NCI-H69 (cell line): ENCODE measurements at regions not wholly inside any gene's neighbourhood (a gene's known extent, or its start where the extent isn't known, plus 50 kb on each side); places are given as distances from the start of the nearest gene placed in this dataset.

ENCODE experiments used
- DNase-seq: peaks from one replicate; lab custom pipeline; 2025; lab: John Stamatoyannopoulos, UW

- DNase-seq = peak; percentile 42
Observed at GRCh38 chr2:236875906-236876505, 209.7 kb upstream of the COPS8 start.

GRCh38 chr2:236876642-236877041 lies 209.0 kb upstream of the COPS8 start:
- DNase-seq = peak; percentile 90

- DNase-seq = no peak
Observed at GRCh38 chr2:236877972-236878371, 207.7 kb upstream of the COPS8 start.

- DNase-seq = no peak
Observed at GRCh38 chr2:236879416-236879963, 206.2 kb upstream of the COPS8 start.

GRCh38 chr2:236882074-236882473 lies 203.6 kb upstream of the COPS8 start:
- no peak for DNase-seq

- no peak for DNase-seq
Observed at GRCh38 chr2:236882930-236883329, 202.8 kb upstream of the COPS8 start.

GRCh38 chr2:236883819-236884218 lies 201.9 kb upstream of the COPS8 start:
- no peak for DNase-seq

GRCh38 chr2:236884569-236885175 lies 201.0 kb upstream of the COPS8 start:
- no peak for DNase-seq

GRCh38 chr2:236886456-236886855 lies 199.2 kb upstream of the COPS8 start:
- DNase-seq = no peak

GRCh38 chr2:236887531-236887930 lies 198.2 kb upstream of the COPS8 start:
- no peak for DNase-seq

GRCh38 chr2:236887953-236888793 lies 197.5 kb upstream of the COPS8 start:
- DNase-seq = no peak

- no peak for DNase-seq
Observed at GRCh38 chr2:236888794-236889780, 196.6 kb upstream of the COPS8 start.

- DNase-seq = no peak
Observed at GRCh38 chr2:236889791-236890704, 195.6 kb upstream of the COPS8 start.

GRCh38 chr2:236892721-236893120 lies 193.0 kb upstream of the COPS8 start:
- DNase-seq = peak; percentile 3

GRCh38 chr2:236894791-236895190 lies 190.9 kb upstream of the COPS8 start:
- no peak for DNase-seq

- DNase-seq = no peak
Observed at GRCh38 chr2:236895497-236895896, 190.2 kb upstream of the COPS8 start.

- no peak for DNase-seq
Observed at GRCh38 chr2:236896688-236897087, 189.0 kb upstream of the COPS8 start.

- DNase-seq = no peak
Observed at GRCh38 chr2:236899146-236899545, 186.5 kb upstream of the COPS8 start.

GRCh38 chr2:236899950-236900640 lies 185.6 kb upstream of the COPS8 start:
- DNase-seq = peak; percentile 73

- no peak for DNase-seq
Observed at GRCh38 chr2:236901956-236902355, 183.7 kb upstream of the COPS8 start.
